ENCODE measurements at regions not wholly inside any gene's neighbourhood (a gene's known extent, or its start where the extent isn't known, plus 50 kb on each side); places are given as distances from the start of the nearest gene placed in this dataset.
"Not testable (repeated sequence)": the region's sequence is repeated elsewhere in the genome, so short reads cannot be mapped to it uniquely, and the experiment has no call there.

DNA sequence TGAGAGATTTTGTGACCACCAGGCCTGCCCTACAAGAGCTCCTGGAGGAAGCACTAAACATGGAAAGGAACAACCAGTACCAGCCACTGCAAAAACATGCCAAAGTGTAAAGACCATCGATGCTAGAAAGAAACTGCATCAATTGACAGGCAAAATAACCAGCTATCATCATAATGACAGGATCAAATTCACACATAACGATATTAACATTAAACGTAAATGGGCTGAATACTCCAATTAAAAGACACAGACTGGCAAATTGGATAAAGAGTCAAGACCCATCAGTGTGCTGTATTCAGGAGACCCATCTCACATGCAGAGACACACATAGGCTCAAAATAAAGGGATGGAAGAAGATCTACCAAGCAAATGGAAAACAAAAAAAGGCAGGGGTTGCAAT lies 182.4 kb downstream of the PRELID2 start:
- not testable (repeated sequence) for DNase-seq (ENCODE audit: low spot score)

DNA sequence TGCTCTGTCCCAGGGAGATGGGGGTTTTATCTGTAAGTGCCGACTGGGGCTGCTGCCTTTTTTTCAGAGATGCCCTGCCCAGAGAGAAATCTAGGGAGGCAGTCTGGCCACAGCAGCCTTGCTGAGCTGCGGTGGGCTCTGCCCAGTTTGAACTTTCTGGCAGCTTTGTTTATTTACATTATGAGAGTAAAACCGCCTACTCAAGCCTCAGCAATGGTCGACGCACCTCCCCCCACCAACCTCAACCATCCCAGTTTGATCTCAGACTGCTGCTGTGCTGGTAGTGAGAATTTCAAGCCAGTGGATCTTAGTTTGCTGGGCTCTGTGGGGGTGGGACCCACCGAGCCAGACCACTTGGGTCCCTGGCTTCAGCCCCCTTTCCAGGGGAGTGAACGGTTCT lies 188.0 kb downstream of the PRELID2 start:
- DNase-seq (ENCODE audit: low spot score), result not testable (repeated sequence)

DNA sequence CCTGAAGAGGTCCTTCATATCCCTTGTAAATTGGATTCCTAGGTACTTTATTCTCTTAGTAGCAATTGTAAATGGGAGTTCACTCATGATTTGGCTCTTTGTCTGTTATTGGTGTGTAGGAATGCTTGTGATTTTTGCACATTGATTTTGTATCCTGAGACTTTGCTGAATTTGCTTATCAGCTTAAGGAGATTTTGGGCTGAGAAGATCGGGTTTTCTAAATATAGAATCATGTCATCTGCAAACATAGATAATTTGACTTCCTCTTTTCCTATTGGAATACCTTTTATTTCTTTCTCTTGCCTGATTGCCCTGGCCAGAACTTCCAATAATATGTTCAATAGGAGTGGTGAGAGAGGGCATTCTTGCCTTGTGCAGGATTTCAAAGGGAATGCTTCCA lies 191.9 kb downstream of the PRELID2 start:
- DNase-seq (ENCODE audit: low spot score), result not testable (repeated sequence)

DNA sequence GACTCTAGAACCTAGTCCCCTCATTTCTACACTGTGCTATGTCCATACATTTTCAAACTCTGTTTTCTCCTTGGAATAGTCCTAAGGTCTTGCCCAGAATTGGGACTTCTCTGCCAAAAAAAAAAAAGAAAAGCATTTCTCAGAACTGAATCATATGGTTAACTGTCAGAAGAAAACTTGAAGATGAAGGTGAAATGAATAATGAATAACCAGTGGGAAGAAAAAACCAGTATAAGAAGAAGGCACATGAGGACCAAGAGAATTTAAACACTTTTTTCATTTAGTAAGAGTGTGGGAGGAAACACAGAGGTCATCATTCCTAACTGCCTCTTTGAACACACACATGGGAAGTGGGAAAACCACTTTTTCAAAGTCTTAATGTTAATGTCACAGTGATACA lies 197.7 kb downstream of the PRELID2 start:
- DNase-seq (ENCODE audit: low spot score), result no peak

DNA sequence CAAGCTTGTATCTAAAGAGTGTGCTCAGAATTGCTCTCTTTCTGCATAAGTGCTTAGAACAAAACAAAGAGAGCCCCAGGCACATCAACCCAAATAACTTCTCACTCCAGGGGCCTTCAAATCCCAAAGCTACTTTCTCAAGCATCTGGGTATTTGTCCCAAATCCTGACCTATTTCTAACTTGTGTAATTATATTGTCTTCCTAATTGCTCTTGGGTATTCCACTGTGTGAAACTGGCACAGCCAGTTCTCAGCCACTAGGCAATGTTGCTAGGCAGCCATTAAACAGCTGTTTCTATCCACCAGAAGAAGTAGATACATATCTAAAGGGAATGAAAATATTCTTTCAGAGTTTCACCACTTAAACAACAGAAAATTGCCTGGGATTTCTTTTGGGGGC lies 198.8 kb downstream of the PRELID2 start:
- no peak for DNase-seq (ENCODE audit: low spot score)

DNA sequence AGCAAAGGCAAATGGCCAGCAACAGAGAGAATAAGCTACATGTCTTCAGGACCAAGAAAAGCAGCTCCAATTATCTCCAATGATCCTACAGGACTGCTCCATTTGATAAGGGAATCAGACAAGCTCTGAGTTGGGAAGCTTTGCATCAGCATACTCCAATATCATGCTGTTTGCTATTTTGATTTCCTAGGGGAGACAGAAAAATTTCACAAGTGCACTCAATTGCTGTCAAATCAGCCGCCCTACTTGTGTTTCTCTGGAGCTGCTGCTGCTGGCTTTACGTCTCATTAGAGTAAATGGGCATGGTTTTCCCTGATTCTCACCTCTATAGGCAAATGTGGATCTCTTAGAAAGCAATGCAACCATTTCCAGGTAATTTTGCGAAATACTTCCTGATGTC lies 201.7 kb downstream of the PRELID2 start:
- no peak for DNase-seq (ENCODE audit: low spot score)

DNA sequence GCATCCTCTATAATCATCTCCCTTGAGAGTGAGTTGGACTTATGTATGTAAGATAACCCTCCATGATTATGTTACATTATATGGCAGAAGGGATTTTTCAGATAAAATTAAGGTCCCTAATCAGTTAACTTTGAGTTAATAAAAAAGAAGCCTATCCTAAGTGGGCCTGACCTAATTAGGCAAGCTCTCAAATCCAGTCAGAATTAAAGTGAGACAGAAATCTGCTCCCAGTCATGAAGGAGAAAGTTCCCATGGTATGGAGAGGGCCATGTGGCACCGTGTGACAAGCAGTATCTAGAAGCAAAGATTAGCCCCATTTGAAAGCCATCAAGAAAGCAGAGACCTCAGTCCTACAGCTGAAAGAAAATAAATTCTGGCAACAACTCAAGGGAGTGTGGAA lies 202.4 kb downstream of the PRELID2 start:
- DNase-seq (ENCODE audit: low spot score), result no peak

DNA sequence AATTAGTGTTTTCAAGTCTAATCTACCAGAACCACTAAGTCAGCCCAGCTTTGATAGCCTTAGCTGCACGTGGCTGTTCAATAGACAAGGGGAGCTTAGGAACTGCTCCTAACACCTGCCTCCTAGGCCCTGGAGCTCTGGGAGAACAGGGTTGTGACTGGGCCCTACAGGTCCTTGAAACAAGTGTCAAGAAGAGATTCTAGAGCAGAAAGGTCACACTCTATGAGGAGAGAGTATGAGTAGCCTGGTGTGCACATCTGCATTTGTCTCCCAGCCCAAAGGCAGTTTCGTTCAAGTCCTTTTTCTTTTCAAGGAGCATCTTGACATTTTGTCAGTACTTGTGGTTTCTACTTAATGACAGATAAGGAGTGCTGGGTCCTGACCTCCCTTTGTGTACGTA lies 206.1 kb downstream of the PRELID2 start:
- no peak for DNase-seq (ENCODE audit: low spot score)

DNA sequence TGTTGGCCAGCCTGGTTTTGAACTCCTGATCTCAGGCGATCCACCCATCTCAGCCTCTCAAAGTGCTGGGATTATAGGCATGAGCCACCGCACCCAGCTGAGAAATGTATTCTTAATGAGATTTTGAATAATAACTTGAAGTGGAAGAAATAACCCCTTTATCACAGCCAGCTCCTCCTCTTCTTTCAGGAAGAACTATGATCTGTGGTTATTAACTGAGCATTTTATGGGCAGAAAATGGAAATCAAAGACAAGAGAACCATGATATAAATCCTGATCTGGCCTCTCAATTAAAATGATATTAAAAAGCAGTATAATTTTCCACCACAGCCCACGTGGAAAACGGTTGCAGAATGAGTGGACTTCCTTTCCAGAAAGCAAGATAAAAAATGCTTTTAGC lies 206.6 kb downstream of the PRELID2 start:
- DNase-seq (ENCODE audit: low spot score), result no peak

DNA sequence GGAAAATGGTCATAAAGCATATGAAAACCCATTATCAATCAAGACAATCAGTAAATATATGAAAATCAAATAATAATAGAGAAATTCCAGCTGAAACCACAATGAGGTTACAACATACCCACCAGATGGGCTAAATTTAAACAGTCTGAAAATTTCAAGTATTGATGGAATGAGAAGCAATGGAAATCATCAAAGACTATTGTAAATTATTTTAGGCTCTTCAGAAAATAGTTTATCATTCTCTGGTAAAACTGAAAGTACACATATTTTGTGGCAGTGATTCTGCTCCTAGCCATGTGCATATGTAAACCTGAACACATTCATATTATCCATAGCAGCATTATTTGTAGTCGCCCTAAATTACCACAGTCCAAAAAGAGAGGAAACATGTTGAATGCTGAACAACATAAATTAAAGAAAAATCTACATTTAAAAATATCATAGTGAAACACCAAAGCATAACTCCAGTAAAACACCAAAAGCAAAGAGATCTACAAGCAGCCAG lies 215.3 kb downstream of the PRELID2 start:
- no peak for DNase-seq (ENCODE audit: low spot score)

DNA sequence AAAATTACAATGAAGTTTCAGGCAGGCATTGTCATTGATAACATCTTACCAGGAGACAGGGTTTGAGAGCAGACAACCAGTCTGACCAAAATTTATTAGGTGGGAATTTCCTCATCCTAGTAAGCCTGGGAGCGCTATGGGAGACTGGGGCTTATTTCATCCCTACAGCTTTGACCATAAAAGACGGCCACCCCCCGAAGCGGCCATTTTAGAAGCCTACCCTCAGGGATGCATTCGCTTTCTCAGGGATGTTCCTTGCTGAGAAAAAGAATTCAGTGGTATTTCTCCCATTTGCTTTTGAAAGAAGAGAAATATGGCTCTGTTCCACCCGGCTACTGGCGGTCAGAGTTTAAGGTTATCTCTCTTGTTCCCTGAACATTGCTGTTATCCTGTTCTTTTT lies 218.4 kb downstream of the PRELID2 start:
- not testable (repeated sequence) for DNase-seq (ENCODE audit: low spot score)

DNA sequence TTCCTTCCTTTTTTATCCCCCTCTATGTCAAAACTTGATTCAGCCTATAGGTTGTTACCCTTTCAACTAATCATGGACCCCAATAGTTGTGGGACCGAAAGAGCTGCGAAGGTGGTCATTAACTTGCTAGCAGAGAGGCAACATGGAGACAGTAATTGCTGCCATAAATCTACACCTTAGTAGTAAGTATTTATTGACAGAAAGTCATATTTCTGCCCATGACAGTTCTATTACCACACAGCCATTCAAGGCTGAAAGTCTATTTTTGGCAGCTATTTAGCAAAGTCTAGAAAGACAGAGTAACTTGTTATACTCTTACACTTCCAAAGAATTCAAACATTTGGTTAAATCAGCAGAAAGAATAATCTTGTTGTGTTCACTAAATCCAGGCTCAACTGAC lies 236.2 kb downstream of the PRELID2 start:
- no peak for DNase-seq (ENCODE audit: low spot score)

DNA sequence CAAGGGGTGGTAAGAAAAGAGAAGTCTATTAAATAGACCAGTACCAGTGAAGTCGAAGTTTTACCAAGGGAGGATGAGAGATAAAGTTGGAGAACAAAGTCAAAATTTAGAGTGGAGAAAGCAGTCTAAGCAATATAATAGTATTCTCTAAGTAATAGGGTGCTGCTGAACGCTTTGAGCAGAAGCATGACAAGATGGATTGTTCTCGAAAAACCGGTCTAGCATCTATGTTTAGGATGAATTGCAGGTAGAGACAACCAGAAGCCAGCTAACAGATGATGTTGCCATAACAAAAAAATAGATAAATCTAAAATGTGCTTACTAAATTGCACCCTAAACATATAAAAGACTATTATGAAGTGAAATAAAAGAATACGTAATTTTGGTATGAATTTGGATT lies 237.0 kb downstream of the PRELID2 start:
- no peak for DNase-seq (ENCODE audit: low spot score)

DNA sequence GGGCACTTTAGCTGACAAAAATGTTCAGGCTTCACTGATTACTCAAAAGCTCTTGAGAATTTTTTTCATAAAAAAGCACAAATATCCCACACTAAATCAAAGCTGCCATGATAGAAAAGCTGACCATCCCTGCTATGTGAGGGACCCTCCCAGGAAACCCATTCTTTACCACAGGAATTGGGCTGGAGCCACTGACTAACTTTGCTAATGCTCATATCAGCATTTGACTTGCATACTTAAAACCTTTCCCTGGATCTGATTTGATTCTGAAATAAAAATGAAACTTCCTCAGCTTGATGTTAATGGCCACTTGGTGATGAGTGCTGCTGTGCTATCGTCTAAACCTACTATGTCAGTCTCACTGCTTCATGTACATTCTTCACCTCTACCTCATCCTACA lies 243.6 kb downstream of the PRELID2 start:
- no peak for DNase-seq (ENCODE audit: low spot score)

DNA sequence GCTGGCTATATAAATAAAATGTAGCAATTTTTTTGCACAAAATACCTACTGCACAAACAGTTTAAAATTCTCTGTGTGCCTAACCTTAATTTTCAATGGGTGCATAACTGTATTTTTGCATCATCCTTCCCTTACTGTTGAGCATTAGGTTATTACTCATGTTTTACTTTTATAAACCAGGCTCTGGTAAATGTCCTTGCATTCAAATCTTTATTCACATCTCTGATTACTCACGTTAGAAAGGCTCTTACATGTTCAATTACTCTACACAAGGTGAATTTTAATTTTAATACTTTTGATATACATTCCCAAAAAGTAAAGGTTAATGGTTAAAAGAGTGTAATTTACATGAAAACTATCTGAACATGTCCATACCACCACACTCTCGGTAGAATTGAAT lies 246.1 kb downstream of the PRELID2 start:
- DNase-seq (ENCODE audit: low spot score), result no peak

DNA sequence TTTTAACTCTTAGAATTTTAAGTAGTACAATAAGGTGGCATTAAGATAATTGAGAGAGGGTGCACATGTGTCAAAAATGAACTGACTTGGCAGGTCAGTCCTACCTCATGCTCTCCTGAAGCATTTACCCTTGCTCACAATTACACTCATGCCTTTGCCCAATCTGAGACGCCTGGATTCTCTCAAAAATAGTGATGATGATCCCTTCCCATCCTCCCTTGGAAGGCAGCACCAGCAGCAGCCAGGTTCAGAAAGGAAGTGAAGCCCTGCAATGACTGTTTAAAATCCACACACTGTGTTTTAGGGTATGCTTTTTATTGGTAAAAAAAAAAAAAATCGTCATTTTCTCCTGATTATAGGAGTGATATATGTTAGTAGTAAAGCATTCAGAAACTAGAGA lies 246.6 kb downstream of the PRELID2 start:
- no peak for DNase-seq (ENCODE audit: low spot score)

DNA sequence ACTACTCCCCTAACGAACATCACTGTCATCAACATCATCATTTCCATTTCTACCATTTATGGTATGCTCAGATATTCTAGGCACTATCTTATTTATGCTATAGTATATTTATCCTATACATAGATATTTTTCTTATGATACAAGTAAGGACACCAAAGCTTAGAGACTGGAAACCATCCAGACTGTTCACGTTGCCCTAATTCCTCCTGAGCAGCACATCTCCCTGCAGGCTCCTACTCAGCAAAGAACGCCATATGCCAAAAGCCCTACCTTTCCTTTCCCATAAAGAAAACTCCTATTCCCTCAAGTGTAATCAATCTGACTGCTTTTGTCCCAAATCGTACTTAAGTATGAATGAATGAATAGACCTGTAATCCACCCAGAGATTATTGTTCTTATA lies 247.0 kb downstream of the PRELID2 start:
- no peak for DNase-seq (ENCODE audit: low spot score)

DNA sequence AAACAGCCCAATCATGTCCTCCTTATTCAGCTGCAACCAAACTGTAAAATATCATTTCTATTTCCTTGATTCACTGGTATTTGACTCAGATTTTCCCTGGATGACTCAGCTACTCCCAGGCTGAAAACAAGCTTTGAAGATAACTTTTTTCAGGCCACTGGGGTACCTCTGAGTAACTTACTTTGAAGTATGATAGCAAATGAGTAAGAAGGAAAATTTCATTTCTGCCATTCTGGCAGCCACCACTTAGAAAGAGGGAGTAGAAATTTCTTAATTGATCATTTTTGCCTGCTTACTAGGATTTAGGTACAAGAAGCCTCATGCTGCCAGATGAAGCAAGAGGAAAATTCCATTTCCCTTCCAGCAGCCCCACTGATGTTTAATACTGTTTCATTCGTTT lies 247.4 kb downstream of the PRELID2 start:
- DNase-seq (ENCODE audit: low spot score), result no peak

DNA sequence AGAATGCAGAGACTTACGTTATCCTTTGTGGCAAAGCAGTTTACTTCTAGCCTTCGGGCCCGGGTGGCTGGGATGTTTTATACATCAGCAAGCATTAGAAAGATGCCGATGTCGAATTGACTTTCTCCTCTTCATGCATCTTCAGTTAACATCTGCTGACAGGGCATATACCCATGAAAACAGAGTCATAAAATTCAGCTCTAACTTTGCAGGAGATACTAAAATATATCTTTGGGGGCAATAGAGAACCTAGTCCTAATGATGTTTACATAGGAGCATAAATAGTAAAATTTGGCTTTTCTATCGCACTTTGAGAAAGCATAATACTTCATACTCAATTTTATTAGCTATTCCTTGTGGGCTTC lies 247.9 kb downstream of the PRELID2 start:
- DNase-seq (ENCODE audit: low spot score), result no peak

DNA sequence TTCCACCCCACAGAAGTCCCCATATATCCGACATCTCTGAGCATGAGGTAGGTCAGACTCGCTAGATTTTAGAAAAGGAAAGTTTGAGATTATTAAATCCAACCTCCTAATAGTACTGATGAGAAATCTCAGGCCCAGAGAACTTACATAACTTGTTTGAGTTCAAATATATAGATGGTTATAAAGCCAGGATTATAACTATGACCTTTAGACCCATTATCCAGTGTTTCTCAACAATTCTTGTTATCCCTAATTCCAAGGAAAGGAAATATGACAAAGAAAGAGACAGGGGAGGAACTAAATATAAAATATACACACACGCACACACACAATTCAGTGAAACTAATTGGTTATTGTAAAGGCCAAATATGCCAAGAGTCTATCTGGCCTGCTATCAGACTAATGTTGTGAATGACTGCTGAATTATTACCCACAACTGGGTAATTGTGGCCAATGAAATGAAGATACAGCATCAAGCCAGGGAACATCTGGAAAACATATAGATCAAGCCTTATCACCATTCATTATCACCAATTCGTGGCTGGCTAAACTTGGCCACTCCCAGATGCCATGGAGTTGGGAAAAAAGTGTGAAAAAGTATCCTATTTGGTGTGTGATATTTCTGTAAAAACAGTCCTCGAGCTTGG lies 248.4 kb downstream of the PRELID2 start:
- no peak for DNase-seq (ENCODE audit: low spot score)

DNA sequence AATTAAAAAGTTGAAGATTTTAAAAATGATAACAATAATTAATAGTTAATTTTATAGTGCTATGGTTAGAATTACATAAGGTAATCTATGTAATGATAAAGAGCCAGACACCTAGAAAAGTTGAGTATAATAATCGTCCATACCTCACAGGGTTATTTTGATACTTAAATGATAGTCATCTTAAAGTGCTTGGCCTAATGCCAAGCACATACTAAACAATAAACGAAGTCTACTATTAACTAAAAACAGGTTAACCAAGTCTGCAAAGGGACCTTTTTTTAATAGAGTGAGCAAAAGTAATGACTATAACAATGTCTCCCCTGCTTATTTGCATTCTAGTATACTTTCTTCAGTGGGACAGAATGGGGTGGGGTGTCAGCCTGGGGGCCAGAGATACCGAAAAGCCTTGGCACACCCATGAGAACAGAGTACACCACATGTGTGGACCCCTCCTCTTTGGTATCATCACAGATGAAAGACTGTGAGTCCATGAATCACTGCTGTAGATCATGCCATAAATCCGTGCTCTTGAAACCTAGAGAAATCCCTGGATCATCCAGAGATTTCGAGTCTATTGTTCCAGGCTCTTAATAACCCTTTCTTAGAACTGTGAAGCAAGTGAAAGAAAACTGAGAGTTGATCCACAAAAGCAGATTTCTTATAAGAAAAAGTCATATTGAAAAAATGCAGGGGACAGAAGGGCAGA lies 249.5 kb downstream of the PRELID2 start:
- no peak for DNase-seq (ENCODE audit: low spot score)

DNA sequence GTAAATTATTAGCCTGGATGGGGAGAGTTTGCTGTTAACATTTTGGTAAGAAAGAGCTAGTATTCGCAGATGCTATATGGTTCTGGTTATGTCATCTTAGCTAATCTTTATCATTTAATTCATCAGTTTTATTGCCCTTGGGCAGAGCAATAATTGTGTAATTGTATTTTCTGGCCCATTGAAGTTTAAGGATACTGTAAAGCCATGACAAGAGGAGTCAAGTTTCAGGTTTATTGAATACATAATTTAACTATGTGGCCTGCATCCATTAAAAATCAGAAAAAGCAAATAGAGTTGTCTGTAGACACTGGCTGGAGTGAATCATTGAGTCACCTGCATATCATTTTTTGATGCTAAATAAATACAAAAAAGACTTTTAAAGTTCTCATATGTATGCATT lies 255.8 kb downstream of the PRELID2 start:
- DNase-seq (ENCODE audit: low spot score), result no peak

DNA sequence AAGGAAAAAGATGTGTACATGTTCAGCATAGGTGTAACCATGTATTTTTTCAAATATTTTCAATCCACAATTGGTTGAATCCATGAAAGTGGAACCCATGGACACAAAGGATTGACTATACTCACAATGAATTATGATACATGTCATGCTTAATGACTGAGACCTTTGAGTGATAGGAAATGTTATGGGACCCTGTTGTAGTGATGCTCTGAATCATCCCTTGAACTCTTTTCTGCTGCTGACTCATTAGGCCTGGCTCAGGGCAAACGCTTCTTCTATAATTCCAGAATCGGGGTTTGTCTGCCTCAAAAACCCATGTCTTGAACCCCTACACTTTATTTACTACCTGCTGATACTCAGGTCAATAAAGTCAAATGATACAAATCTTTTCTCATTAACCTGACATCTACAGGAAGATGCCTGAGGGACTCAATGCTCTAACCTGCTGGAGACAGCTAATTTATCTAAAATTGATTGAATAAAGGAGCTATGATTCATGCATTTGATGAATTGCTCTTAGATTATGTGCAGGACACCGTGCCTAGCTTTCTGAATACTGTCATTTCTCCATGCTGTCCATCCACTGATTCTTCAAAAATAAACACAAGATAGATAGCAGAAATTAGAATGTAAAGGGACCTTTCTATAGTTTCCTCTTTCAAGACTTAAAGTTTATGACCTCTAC lies 260.1 kb downstream of the PRELID2 start:
- DNase-seq (ENCODE audit: low spot score), result no peak

All from HuH-7.5 (cell line).